Activated T-helper 17 cell treated with anti-CD3 and anti-CD28 coated beads, Interleukin-2, amount 50 U/mL, for 72 hours (primary cell): ENCODE measurements at regions not wholly inside any gene's neighbourhood (a gene's known extent, or its start where the extent isn't known, plus 50 kb on each side); places are given as distances from the start of the nearest gene placed in this dataset.

ENCODE experiments used
- ATAC-seq: fragments of 150-1000 bp; cut with Tn5 transposase; replicated peaks from 2 replicates; pipeline ENCODE4 v1.10.0; 2021; ENCODE audit warnings: mild to moderate bottlenecking, moderate library complexity
- H3K27ac Mint-ChIP-seq: one replicate; pipeline ENCODE4 v1.8.0; 2022; ENCODE audit warnings: mixed read lengths
- H3K27me3 Mint-ChIP-seq: one replicate; pipeline ENCODE4 v1.8.0; 2022; ENCODE audit warnings: mixed read lengths
- H3K36me3 Mint-ChIP-seq: one replicate; pipeline ENCODE4 v1.8.0; 2022; ENCODE audit warnings: low read depth, mild to moderate bottlenecking, mixed read lengths
- H3K4me1 Mint-ChIP-seq: one replicate; pipeline ENCODE4 v1.8.0; 2022; ENCODE audit warnings: mixed read lengths
- H3K4me3 Mint-ChIP-seq: one replicate; pipeline ENCODE4 v1.8.0; 2022; ENCODE audit warnings: mild to moderate bottlenecking, mixed read lengths
- H3K9me3 Mint-ChIP-seq: one replicate; pipeline ENCODE4 v1.8.0; 2022; ENCODE audit warnings: mixed read lengths

- Mint-ChIP-seq H3K36me3 (no peaks in the 10 kb centered on the region), H3K9me3 (no peaks in the 10 kb centered on the region), H3K4me3 (no peak overlapping the region), H3K4me1 (no peaks in the 10 kb centered on the region), H3K27me3 (peaks cover 16% of the 10 kb centered on the region), H3K27ac (no peak overlapping the region)
- ATAC-seq = no peak
Measured at GRCh38 chr18:61710082-61710620, 182.7 kb downstream of the RNF152 start.

GRCh38 chr18:61706276-61706915 is 186.4 kb downstream of the RNF152 start:
- no peaks in the 10 kb centered on the region for H3K4me1 Mint-ChIP-seq
- no peaks in the 10 kb centered on the region for H3K9me3 Mint-ChIP-seq
- H3K36me3 Mint-ChIP-seq = no peaks in the 10 kb centered on the region
- H3K4me3 Mint-ChIP-seq = no peak overlapping the region
- ATAC-seq = no peak
- peaks cover 20% of the 10 kb centered on the region for H3K27me3 Mint-ChIP-seq
- no peak overlapping the region for H3K27ac Mint-ChIP-seq

- Mint-ChIP-seq H3K4me1 (no peaks in the 10 kb centered on the region), H3K4me3 (no peak overlapping the region), H3K27ac (no peak overlapping the region), H3K27me3 (peaks cover 14% of the 10 kb centered on the region), H3K36me3 (no peaks in the 10 kb centered on the region), H3K9me3 (no peaks in the 10 kb centered on the region)
- ATAC-seq = no peak
Measured at GRCh38 chr18:61703508-61703907, 189.3 kb downstream of the RNF152 start.

- ATAC-seq = no peak
- Mint-ChIP-seq H3K4me1 (no peaks in the 10 kb centered on the region), H3K27ac (no peak overlapping the region), H3K36me3 (no peaks in the 10 kb centered on the region), H3K9me3 (no peaks in the 10 kb centered on the region), H3K4me3 (no peak overlapping the region), H3K27me3 (peaks cover 7% of the 10 kb centered on the region)
Measured at GRCh38 chr18:61702007-61702406, 190.8 kb downstream of the RNF152 start.

GRCh38 chr18:61699397-61700110 is 193.3 kb downstream of the RNF152 start:
- no peaks in the 10 kb centered on the region for H3K4me1 Mint-ChIP-seq
- H3K27me3 Mint-ChIP-seq = peaks cover 7% of the 10 kb centered on the region
- H3K4me3 Mint-ChIP-seq = no peak overlapping the region
- no peak overlapping the region for H3K27ac Mint-ChIP-seq
- no peaks in the 10 kb centered on the region for H3K36me3 Mint-ChIP-seq
- ATAC-seq = no peak
- no peaks in the 10 kb centered on the region for H3K9me3 Mint-ChIP-seq

GRCh38 chr18:61697306-61697909 is 195.4 kb downstream of the RNF152 start:
- no peaks in the 10 kb centered on the region for H3K9me3 Mint-ChIP-seq
- no peaks in the 10 kb centered on the region for H3K36me3 Mint-ChIP-seq
- no peak overlapping the region for H3K4me3 Mint-ChIP-seq
- H3K27ac Mint-ChIP-seq = no peak overlapping the region
- H3K27me3 Mint-ChIP-seq = peaks cover 4% of the 10 kb centered on the region
- no peaks in the 10 kb centered on the region for H3K4me1 Mint-ChIP-seq
- no peak for ATAC-seq

- Mint-ChIP-seq H3K9me3 (no peaks in the 10 kb centered on the region), H3K36me3 (no peaks in the 10 kb centered on the region), H3K27me3 (no peaks in the 10 kb centered on the region), H3K27ac (no peak overlapping the region), H3K4me3 (no peak overlapping the region), H3K4me1 (no peaks in the 10 kb centered on the region)
- no peak for ATAC-seq
Measured at GRCh38 chr18:61694236-61694635, 198.6 kb downstream of the RNF152 start.

GRCh38 chr18:61690418-61691138 is 202.2 kb downstream of the RNF152 start:
- Mint-ChIP-seq H3K9me3 (no peaks in the 10 kb centered on the region), H3K36me3 (no peaks in the 10 kb centered on the region), H3K4me1 (no peaks in the 10 kb centered on the region), H3K27ac (no peak overlapping the region), H3K4me3 (no peak overlapping the region), H3K27me3 (no peaks in the 10 kb centered on the region)
- no peak for ATAC-seq

GRCh38 chr18:61687317-61687716 is 205.5 kb downstream of the RNF152 start:
- Mint-ChIP-seq H3K9me3 (no peaks in the 10 kb centered on the region), H3K4me1 (no peaks in the 10 kb centered on the region), H3K27ac (no peak overlapping the region), H3K4me3 (no peak overlapping the region), H3K36me3 (no peaks in the 10 kb centered on the region), H3K27me3 (no peaks in the 10 kb centered on the region)
- ATAC-seq = no peak

- Mint-ChIP-seq H3K4me3 (no peak overlapping the region), H3K27me3 (peaks cover 6% of the 10 kb centered on the region), H3K9me3 (peaks cover 9% of the 10 kb centered on the region), H3K36me3 (no peaks in the 10 kb centered on the region), H3K4me1 (no peaks in the 10 kb centered on the region), H3K27ac (no peak overlapping the region)
- no peak for ATAC-seq
Measured at GRCh38 chr18:61683856-61684255, 209.0 kb downstream of the RNF152 start.

GRCh38 chr18:61681065-61681464 is 211.7 kb downstream of the RNF152 start:
- H3K27ac Mint-ChIP-seq = no peak overlapping the region
- H3K27me3 Mint-ChIP-seq = peaks cover 9% of the 10 kb centered on the region
- H3K9me3 Mint-ChIP-seq = peaks cover 12% of the 10 kb centered on the region
- H3K36me3 Mint-ChIP-seq = no peaks in the 10 kb centered on the region
- no peaks in the 10 kb centered on the region for H3K4me1 Mint-ChIP-seq
- no peak overlapping the region for H3K4me3 Mint-ChIP-seq
- ATAC-seq = no peak

GRCh38 chr18:61679836-61680235 is 213.0 kb downstream of the RNF152 start:
- ATAC-seq = no peak
- H3K27me3 Mint-ChIP-seq = peaks cover 12% of the 10 kb centered on the region
- no peaks in the 10 kb centered on the region for H3K4me1 Mint-ChIP-seq
- H3K4me3 Mint-ChIP-seq = no peak overlapping the region
- no peaks in the 10 kb centered on the region for H3K36me3 Mint-ChIP-seq
- H3K27ac Mint-ChIP-seq = no peak overlapping the region
- H3K9me3 Mint-ChIP-seq = peaks cover 12% of the 10 kb centered on the region

- H3K4me1 Mint-ChIP-seq = no peaks in the 10 kb centered on the region
- no peak overlapping the region for H3K27ac Mint-ChIP-seq
- H3K27me3 Mint-ChIP-seq = peaks cover 20% of the 10 kb centered on the region
- no peak overlapping the region for H3K4me3 Mint-ChIP-seq
- peaks cover 12% of the 10 kb centered on the region for H3K9me3 Mint-ChIP-seq
- no peaks in the 10 kb centered on the region for H3K36me3 Mint-ChIP-seq
- ATAC-seq = no peak
Measured at GRCh38 chr18:61677435-61677970, 215.3 kb downstream of the RNF152 start.

- peaks cover 21% of the 10 kb centered on the region for H3K27me3 Mint-ChIP-seq
- H3K4me1 Mint-ChIP-seq = no peaks in the 10 kb centered on the region
- no peaks in the 10 kb centered on the region for H3K36me3 Mint-ChIP-seq
- no peak overlapping the region for H3K27ac Mint-ChIP-seq
- ATAC-seq = no peak
- peaks cover 12% of the 10 kb centered on the region for H3K9me3 Mint-ChIP-seq
- H3K4me3 Mint-ChIP-seq = no peak overlapping the region
Measured at GRCh38 chr18:61676773-61677434, 215.9 kb downstream of the RNF152 start.
